IMR-90 (cell line): ENCODE measurements at regions not wholly inside any gene's neighbourhood (a gene's known extent, or its start where the extent isn't known, plus 50 kb on each side); places are given as distances from the start of the nearest gene placed in this dataset.

Experiments
- ATAC-seq: fragments of 200-7000 bp; cut with Tn5 transposase; 2 replicates; pipeline ENCODE4 v1.9.1; 2020; ENCODE audit warnings: low read depth, mild to moderate bottlenecking, moderate library complexity
- BruUV-seq: library from RNA; stranded (reverse); fragments of 400-500 nt; replicated peaks from 2 replicates; lab custom pipeline; 2021; lab: Mats Ljungman, UMichigan
- CTCF ChIA-PET: fragments of 300-600 bp; formaldehyde crosslinking; extraction: SDS; loops from one replicate; lab custom pipeline; 2021; ENCODE audit warnings: antibody characterized with exemption; lab: Yijun Ruan, JAX
- POLR2A ChIA-PET: fragments of 300-600 bp; sonication (Branson Sonifier 250); formaldehyde crosslinking; loops from one replicate; lab custom pipeline; 2022; ENCODE audit warnings: antibody characterized with exemption; ENCODE audit not compliant: unreplicated experiment; lab: Charles Lee
- DNase-seq: peaks from one replicate; pipeline ENCODE4 v3.0.0; 2013
- H2AFZ ChIP-seq: replicated peaks from 2 replicates; pipeline ENCODE3; 2013; ENCODE audit warnings: low read length, mild to moderate bottlenecking; ENCODE audit not compliant: poor library complexity
- H2AK5ac ChIP-seq: 2 replicates; pipeline ENCODE4 v1.6.1; 2013; ENCODE audit warnings: low read depth, low read length, inconsistent platforms
- H2AK9ac ChIP-seq: replicated peaks from 2 replicates; pipeline ENCODE3; 2013; ENCODE audit warnings: mild to moderate bottlenecking, low read depth, low read length, moderate library complexity; ENCODE audit not compliant: poor library complexity
- H2BK120ac ChIP-seq: 2 replicates; pipeline ENCODE4 v1.6.1; 2013; ENCODE audit warnings: low read depth, low read length, inconsistent platforms
- H2BK15ac ChIP-seq: 3 replicates; pipeline ENCODE4 v1.6.1; 2013; ENCODE audit warnings: low read depth, low read length, inconsistent platforms
- H2BK20ac ChIP-seq: 2 replicates; pipeline ENCODE4 v1.6.1; 2013; ENCODE audit warnings: low read depth, mild to moderate bottlenecking, inconsistent platforms, low read length, moderate library complexity
- H2BK5ac ChIP-seq: 2 replicates; pipeline ENCODE4 v1.6.1; 2013; ENCODE audit warnings: mild to moderate bottlenecking, low read depth, low read length, inconsistent platforms; ENCODE audit not compliant: poor library complexity, severe bottlenecking
- H3K14ac ChIP-seq: replicated peaks from 2 replicates; pipeline ENCODE4 v1.6.1; 2013; ENCODE audit warnings: low read depth, low read length, inconsistent platforms
- H3K18ac ChIP-seq: 2 replicates; pipeline ENCODE4 v1.6.1; 2013; ENCODE audit warnings: low read depth, low read length, control low read depth
- H3K23ac ChIP-seq: 2 replicates; pipeline ENCODE4 v1.6.1; 2013; ENCODE audit warnings: low read depth, low read length, inconsistent platforms
- H3K27ac ChIP-seq: 2 replicates; pipeline ENCODE4 v1.5.1; 2013; ENCODE audit warnings: mild to moderate bottlenecking, control low read depth, low read length; ENCODE audit not compliant: insufficient read depth
- H3K27me3 ChIP-seq: 2 replicates; pipeline ENCODE4 v1.6.1; 2013; ENCODE audit warnings: low read length; ENCODE audit not compliant: control insufficient read depth, insufficient read depth
- H3K36me3 ChIP-seq: 2 replicates; pipeline ENCODE4 v1.6.1; 2013; ENCODE audit warnings: low read length, mixed read lengths; ENCODE audit not compliant: control insufficient read depth, insufficient read depth
- H3K4ac ChIP-seq: 2 replicates; pipeline ENCODE4 v1.6.1; 2013; ENCODE audit warnings: low read depth, low read length, inconsistent platforms
- H3K4me1 ChIP-seq: 2 replicates; pipeline ENCODE4 v1.6.1; 2013; ENCODE audit warnings: low read length, mixed read lengths; ENCODE audit not compliant: control insufficient read depth, insufficient read depth
- H3K4me2 ChIP-seq: 2 replicates; pipeline ENCODE4 v1.6.1; 2013; ENCODE audit warnings: low read depth, mild to moderate bottlenecking, control low read depth, low read length, moderate library complexity
- H3K4me3 ChIP-seq: 2 replicates; pipeline ENCODE4 v1.5.1; 2013; ENCODE audit warnings: low read depth, mild to moderate bottlenecking, control low read depth, low read length, moderate library complexity; ENCODE audit not compliant: insufficient read depth
- H3K56ac ChIP-seq: 2 replicates; pipeline ENCODE4 v1.6.1; 2013; ENCODE audit warnings: low read length, inconsistent platforms; ENCODE audit not compliant: insufficient read depth; ENCODE audit errors: extremely low read depth
- H3K79me1 ChIP-seq, 2 experiments: 2 replicates each; pipeline ENCODE4 v1.6.1; 2013; ENCODE audit warnings: low read length in 2 of 2, inconsistent platforms in 1 of 2, low read depth in 1 of 2
- H3K9ac ChIP-seq: 2 replicates; pipeline ENCODE4 v1.6.1; 2013; ENCODE audit warnings: low read depth, low read length, control low read depth
- H3K9me1 ChIP-seq: 2 replicates; pipeline ENCODE4 v1.6.1; 2013; ENCODE audit warnings: low read length, inconsistent platforms; ENCODE audit not compliant: insufficient read depth
- H3K9me3 ChIP-seq: 2 replicates; pipeline ENCODE4 v1.6.1; 2013; ENCODE audit warnings: low read length; ENCODE audit not compliant: control insufficient read depth, insufficient read depth
- H4K20me1 ChIP-seq: 2 replicates; pipeline ENCODE4 v1.6.1; 2013; ENCODE audit warnings: low read length, inconsistent platforms; ENCODE audit not compliant: insufficient read depth
- H4K5ac ChIP-seq: 2 replicates; pipeline ENCODE4 v1.6.1; 2013; ENCODE audit warnings: mild to moderate bottlenecking, low read depth, low read length, control low read depth
- H4K8ac ChIP-seq, 2 experiments: 2 replicates each; pipeline ENCODE4 v1.6.1; 2013; ENCODE audit warnings: low read depth in 2 of 2, low read length in 2 of 2, control low read depth in 1 of 2, inconsistent platforms in 1 of 2
- H4K91ac ChIP-seq: 2 replicates; pipeline ENCODE4 v1.6.1; 2013; ENCODE audit warnings: low read depth, low read length, inconsistent platforms; ENCODE audit not compliant: insufficient read depth
- CHD1 ChIP-seq: IDR thresholded peaks from 2 replicates; pipeline ENCODE4 v1.6.1; 2012; ENCODE audit warnings: low read depth, low read length, improper control_type of control experiment
- CTCF ChIP-seq: conservative IDR thresholded peaks from 2 replicates; pipeline ENCODE4 v1.5.1; 2012; ENCODE audit warnings: mild to moderate bottlenecking, low read depth, low read length, improper control_type of control experiment
- ELK1 ChIP-seq: fragments of 150-350 bp; IDR thresholded peaks from 2 replicates; pipeline ENCODE4 v1.6.1; 2016; ENCODE audit warnings: low read depth, mild to moderate bottlenecking, low read length, moderate library complexity, borderline replicate concordance
- FOS ChIP-seq: fragments of 150-350 bp; IDR thresholded peaks from 2 replicates; pipeline ENCODE4 v1.6.1; 2016; ENCODE audit warnings: low read depth, low read length
- MAFK ChIP-seq: IDR thresholded peaks from 2 replicates; pipeline ENCODE4 v1.6.1; 2012; ENCODE audit warnings: low read depth, low read length, improper control_type of control experiment
- MAZ ChIP-seq: IDR thresholded peaks from 2 replicates; pipeline ENCODE4 v1.6.1; 2012; ENCODE audit warnings: low read depth, mild to moderate bottlenecking, low read length, improper control_type of control experiment, moderate library complexity, borderline replicate concordance
- NFE2L2 ChIP-seq: fragments of 150-350 bp; IDR thresholded peaks from 2 replicates; pipeline ENCODE4 v1.6.1; 2016; ENCODE audit warnings: low read depth, mild to moderate bottlenecking, low read length
- POLR2A ChIP-seq: IDR thresholded peaks from 2 replicates; pipeline ENCODE4 v1.6.1; 2012; ENCODE audit warnings: mild to moderate bottlenecking, low read depth, low read length
- RAD21 ChIP-seq: IDR thresholded peaks from 2 replicates; pipeline ENCODE4 v1.6.1; 2012; ENCODE audit warnings: low read length, improper control_type of control experiment
- RCOR1 ChIP-seq: IDR thresholded peaks from 2 replicates; pipeline ENCODE4 v1.6.1; 2012; ENCODE audit warnings: mild to moderate bottlenecking, low read length, improper control_type of control experiment; ENCODE audit not compliant: insufficient replicate concordance
- RFX5 ChIP-seq: IDR thresholded peaks from 2 replicates; pipeline ENCODE4 v1.8.0; 2012; ENCODE audit warnings: low read depth, mild to moderate bottlenecking, low read length, moderate library complexity
- SMC3 ChIP-seq: fragments of 150-350 bp; IDR thresholded peaks from 2 replicates; pipeline ENCODE4 v1.6.1; 2016; ENCODE audit warnings: low read depth, mild to moderate bottlenecking, antibody characterized with exemption, low read length, moderate library complexity
- WGBS, 2 experiments: methylation state at CpG; one replicate each; pipeline versions ENCODE4 v1.1.5 to v1.1.7; 2013; ENCODE audit warnings: missing lambda C conversion rate in 2 of 2; ENCODE audit not compliant: insufficient read length in 1 of 2; ENCODE audit errors: extremely low coverage in 2 of 2; 5-methylcytosine and 5-hydroxymethylcytosine counted together
- dilution Hi-C: fragments of 300-500 bp; cut with HindIII; formaldehyde crosslinking; loops from one replicate; pipeline ENCODE4 v1.14.3; 2018; ENCODE audit warnings: low sequenced_read_pairs; ENCODE audit not compliant: unreplicated experiment
- in situ Hi-C: fragments of 300-500 bp; cut with MboI; formaldehyde crosslinking; loops from 3 replicates; pipeline ENCODE4 v1.14.3; 2019; ENCODE audit warnings: low sequenced_read_pairs, inconsistent platforms, mixed read lengths
- intact Hi-C: fragments of 100-400 bp; cut with micrococcal nuclease; formaldehyde crosslinking; loops from 2 replicates; pipeline ENCODE4 v1.10.0; 2022

GRCh38 chr1:14482784-14483450 is 115.6 kb upstream of the KAZN start:
- intact Hi-C loops = no loop called here

More at GRCh38 chr1:14482784-14483450, 115.6 kb upstream of the KAZN start:
- no peak overlapping the region for H2AK5ac ChIP-seq
- H3K27me3 ChIP-seq = no peaks in the 10 kb centered on the region
- no peak overlapping the region for H3K23ac ChIP-seq
- no peak overlapping the region for H4K91ac ChIP-seq
- H3K27ac ChIP-seq = no peak overlapping the region
- H4K20me1 ChIP-seq = no peaks in the 10 kb centered on the region
- no peak overlapping the region for H2BK15ac ChIP-seq
- WGBS, 2 experiments = no CpG with 5 or more reads among the region's 7 CpGs
- TF ChIP-seq FOS = no peak
- TF ChIP-seq CTCF = no peak
- TF ChIP-seq MAFK = no peak
- no peak for TF ChIP-seq RCOR1
- TF ChIP-seq CHD1 = no peak
- no peak for TF ChIP-seq RFX5
- TF ChIP-seq RAD21 = no peak
- TF ChIP-seq SMC3 = no peak
- TF ChIP-seq NFE2L2 = no peak
- TF ChIP-seq ELK1 = no peak
- TF ChIP-seq POLR2A = no peak
- no peak for TF ChIP-seq MAZ
- ATAC-seq (no peak), DNase-seq (no peak)
- no peak overlapping the region for H2BK120ac ChIP-seq
- no peak overlapping the region for H4K5ac ChIP-seq
- no peaks in the 10 kb centered on the region for H3K36me3 ChIP-seq
- no peaks in the 10 kb centered on the region for H3K79me1 ChIP-seq
- H2BK5ac ChIP-seq = no peak overlapping the region
- H3K4me2 ChIP-seq = no peak overlapping the region
- in situ Hi-C loops = no loop called here
- H3K9me3 ChIP-seq = peaks cover 2% of the 10 kb centered on the region; the same call in 1 of the 2 replicates
- no peak overlapping the region for H3K4ac ChIP-seq
- H3K9me1 ChIP-seq = no peaks in the 10 kb centered on the region
- POLR2A ChIA-PET = no interaction called here
- BruUV-seq = no TSS peak
- dilution Hi-C loops = no loop called here
- no peak overlapping the region for H4K8ac ChIP-seq
- CTCF ChIA-PET = no interaction called here
- no peak overlapping the region for H3K4me3 ChIP-seq
- H3K14ac ChIP-seq = no peak overlapping the region
- H2AFZ ChIP-seq = no peak overlapping the region
- no peak overlapping the region for H2AK9ac ChIP-seq
- peaks cover 8% of the 10 kb centered on the region; the same call in 1 of the 2 replicates for H3K4me1 ChIP-seq
- no peak overlapping the region for H3K56ac ChIP-seq
- H3K9ac ChIP-seq = no peak overlapping the region
- H2BK20ac ChIP-seq = no peak overlapping the region
- no peak overlapping the region for H3K18ac ChIP-seq
